Karpas-422 (cell line): ENCODE measurements at regions not wholly inside any gene's neighbourhood (a gene's known extent, or its start where the extent isn't known, plus 50 kb on each side); places are given as distances from the start of the nearest gene placed in this dataset.

Experiments used
- DNase-seq: peaks from one replicate; pipeline ENCODE4 v3.0.0-alpha.2; 2015
- H2AFZ ChIP-seq: fragments of 200-600 bp; sonication (generic); 2 replicates; pipeline ENCODE4 v1.6.1; 2014; ENCODE audit warnings: antibody characterized with exemption, low read length, mixed read lengths
- H3K27ac ChIP-seq: fragments of 200-600 bp; sonication (generic); 2 replicates; pipeline ENCODE4 v1.5.1; 2014; ENCODE audit warnings: mild to moderate bottlenecking, low read length, moderate library complexity
- H3K27me3 ChIP-seq: fragments of 200-600 bp; sonication (generic); 2 replicates; pipeline ENCODE4 v1.6.1; 2014; ENCODE audit warnings: low read length, mixed read lengths
- H3K36me3 ChIP-seq: fragments of 200-600 bp; sonication (generic); 2 replicates; pipeline ENCODE4 v1.6.1; 2014; ENCODE audit warnings: low read length, mixed read lengths; ENCODE audit not compliant: insufficient read depth
- H3K4me1 ChIP-seq: fragments of 200-600 bp; sonication (generic); 2 replicates; pipeline ENCODE4 v1.6.1; 2014; ENCODE audit warnings: mild to moderate bottlenecking, low read length, mixed read lengths
- H3K4me2 ChIP-seq: fragments of 200-600 bp; sonication (generic); 2 replicates; pipeline ENCODE4 v1.6.1; 2014; ENCODE audit warnings: low read length, low read depth, mild to moderate bottlenecking; ENCODE audit not compliant: poor library complexity, severe bottlenecking
- H3K4me3 ChIP-seq: fragments of 200-600 bp; sonication (generic); 2 replicates; pipeline ENCODE4 v1.5.1; 2014; ENCODE audit warnings: mild to moderate bottlenecking, antibody characterized with exemption, low read length, mixed read lengths
- H3K79me2 ChIP-seq: fragments of 200-600 bp; sonication (generic); 2 replicates; pipeline ENCODE4 v1.6.1; 2014; ENCODE audit warnings: mild to moderate bottlenecking, low read length, mixed read lengths
- H3K9ac ChIP-seq: fragments of 200-600 bp; sonication (generic); 2 replicates; pipeline ENCODE4 v1.6.0; 2014; ENCODE audit warnings: low read length
- H3K9me2 ChIP-seq: fragments of 200-600 bp; sonication (generic), shearing (Covaris generic); replicated peaks from 2 replicates; pipeline ENCODE4 v1.6.0; 2014; ENCODE audit warnings: mild to moderate bottlenecking, low read length, moderate library complexity; ENCODE audit not compliant: insufficient read depth
- H3K9me3 ChIP-seq: fragments of 300-700, 200-600 bp; sonication (generic); 2 replicates; pipeline ENCODE4 v1.6.1; 2014; ENCODE audit warnings: low read length, mixed read lengths
- H4K20me1 ChIP-seq: fragments of 200-600 bp; sonication (generic); 2 replicates; pipeline ENCODE4 v1.6.1; 2014; ENCODE audit warnings: mild to moderate bottlenecking, antibody characterized with exemption, low read length, low read depth; ENCODE audit not compliant: insufficient read depth

GRCh38 chr12:111227476-111228420 is 141.1 kb downstream of the PHETA1 start:
- Histone ChIP-seq H3K27ac (no peak overlapping the region), H3K9me3 (no peaks in the 10 kb centered on the region), H3K4me1 (no peaks in the 10 kb centered on the region), H3K79me2 (no peaks in the 10 kb centered on the region), H4K20me1 (no peaks in the 10 kb centered on the region), H3K27me3 (no peaks in the 10 kb centered on the region), H3K9ac (no peak overlapping the region), H2AFZ (no peak overlapping the region), H3K4me2 (no peak overlapping the region), H3K4me3 (no peak overlapping the region), H3K9me2 (no peaks in the 10 kb centered on the region), H3K36me3 (no peaks in the 10 kb centered on the region)
- DNase-seq, result no peak

- no peaks in the 10 kb centered on the region for H3K4me1 ChIP-seq
- no peak for DNase-seq
- no peaks in the 10 kb centered on the region for H3K27me3 ChIP-seq
- H4K20me1 ChIP-seq, result no peaks in the 10 kb centered on the region
- H3K9me2 ChIP-seq, result no peaks in the 10 kb centered on the region
- no peak overlapping the region for H3K4me2 ChIP-seq
- H3K27ac ChIP-seq, result no peak overlapping the region
- H3K9ac ChIP-seq, result no peak overlapping the region
- no peaks in the 10 kb centered on the region for H3K36me3 ChIP-seq
- H3K4me3 ChIP-seq, result no peak overlapping the region
- no peak overlapping the region for H2AFZ ChIP-seq
- no peaks in the 10 kb centered on the region for H3K79me2 ChIP-seq
- no peaks in the 10 kb centered on the region for H3K9me3 ChIP-seq
These were observed 142.2 kb downstream of the PHETA1 start for GRCh38 chr12:111226680-111227079.

DNA sequence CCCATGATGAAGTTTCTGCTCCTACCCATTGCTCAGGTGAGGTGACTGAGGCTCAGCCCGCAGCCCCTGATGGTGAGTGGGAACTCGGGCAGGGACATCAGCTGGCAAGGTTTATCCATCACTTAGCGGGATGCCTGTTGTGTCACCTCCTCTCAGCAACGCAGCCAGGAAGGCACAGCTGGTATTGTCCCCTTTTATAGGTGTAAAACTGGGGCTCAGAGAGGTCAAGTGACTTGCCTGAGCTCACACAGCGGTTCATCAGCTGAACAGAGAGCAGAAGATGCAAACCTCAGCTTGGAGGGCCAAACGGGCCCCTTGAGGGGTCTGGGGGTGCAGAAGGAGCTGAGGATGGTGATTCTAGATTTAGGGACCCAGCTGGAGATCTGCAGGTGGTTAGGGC is 143.6 kb downstream of the PHETA1 start:
- Histone ChIP-seq H3K27ac (no peak overlapping the region), H3K79me2 (no peaks in the 10 kb centered on the region), H3K4me2 (no peak overlapping the region), H3K9me2 (no peaks in the 10 kb centered on the region), H3K9ac (no peak overlapping the region), H3K36me3 (no peaks in the 10 kb centered on the region), H3K9me3 (no peaks in the 10 kb centered on the region), H3K4me3 (no peak overlapping the region), H2AFZ (no peak overlapping the region), H4K20me1 (no peaks in the 10 kb centered on the region), H3K4me1 (no peaks in the 10 kb centered on the region), H3K27me3 (no peaks in the 10 kb centered on the region)
- DNase-seq, result no peak

- Histone ChIP-seq H3K9me2 (no peaks in the 10 kb centered on the region), H3K4me2 (no peak overlapping the region), H3K9me3 (no peaks in the 10 kb centered on the region), H3K27ac (no peak overlapping the region), H3K4me3 (no peak overlapping the region), H3K4me1 (no peaks in the 10 kb centered on the region), H4K20me1 (no peaks in the 10 kb centered on the region), H3K9ac (no peak overlapping the region), H2AFZ (no peak overlapping the region), H3K27me3 (no peaks in the 10 kb centered on the region), H3K36me3 (no peaks in the 10 kb centered on the region), H3K79me2 (no peaks in the 10 kb centered on the region)
- DNase-seq, result no peak
These were observed 144.5 kb downstream of the PHETA1 start for GRCh38 chr12:111224186-111225066.

DNA sequence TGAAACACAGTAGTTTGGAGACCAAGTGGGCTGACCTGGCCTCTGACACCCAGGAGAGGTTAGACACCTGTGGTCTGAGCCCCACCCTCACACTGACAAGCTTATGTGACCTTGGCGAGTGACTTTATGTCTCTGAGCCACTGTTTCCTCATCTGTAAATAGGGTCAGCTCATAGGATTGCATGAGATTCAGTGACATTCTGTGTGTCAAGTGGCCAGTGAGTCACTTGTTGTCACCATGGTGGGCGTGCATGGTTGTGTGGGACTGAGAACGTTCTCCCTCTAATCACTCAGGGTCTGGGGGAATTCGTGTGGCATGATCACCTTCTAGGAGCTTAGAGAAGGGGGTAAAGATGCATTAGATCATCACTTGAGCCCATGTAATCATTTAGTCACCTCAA is 146.4 kb downstream of the PHETA1 start:
- no peak overlapping the region for H3K4me3 ChIP-seq
- H3K9me2 ChIP-seq, result no peaks in the 10 kb centered on the region
- no peaks in the 10 kb centered on the region for H3K79me2 ChIP-seq
- no peak for DNase-seq
- H3K4me2 ChIP-seq, result no peak overlapping the region
- no peak overlapping the region for H3K27ac ChIP-seq
- no peak overlapping the region for H3K9ac ChIP-seq
- no peaks in the 10 kb centered on the region for H3K36me3 ChIP-seq
- no peaks in the 10 kb centered on the region for H3K9me3 ChIP-seq
- no peaks in the 10 kb centered on the region for H3K4me1 ChIP-seq
- H4K20me1 ChIP-seq, result no peaks in the 10 kb centered on the region
- no peaks in the 10 kb centered on the region for H3K27me3 ChIP-seq
- H2AFZ ChIP-seq, result no peak overlapping the region

GRCh38 chr12:111222027-111222414 is 146.9 kb downstream of the PHETA1 start:
- Histone ChIP-seq H3K9me2 (no peaks in the 10 kb centered on the region), H3K9me3 (no peaks in the 10 kb centered on the region), H3K4me2 (no peak overlapping the region), H4K20me1 (no peaks in the 10 kb centered on the region), H3K27ac (no peak overlapping the region), H3K9ac (no peak overlapping the region), H3K4me3 (no peak overlapping the region), H3K27me3 (no peaks in the 10 kb centered on the region), H3K79me2 (no peaks in the 10 kb centered on the region), H3K36me3 (no peaks in the 10 kb centered on the region), H3K4me1 (no peaks in the 10 kb centered on the region), H2AFZ (no peak overlapping the region)
- no peak for DNase-seq

- Histone ChIP-seq H3K4me3 (no peak overlapping the region), H3K79me2 (no peaks in the 10 kb centered on the region), H3K27me3 (no peaks in the 10 kb centered on the region), H3K36me3 (no peaks in the 10 kb centered on the region), H2AFZ (no peak overlapping the region), H3K4me2 (no peak overlapping the region), H4K20me1 (no peaks in the 10 kb centered on the region), H3K4me1 (no peaks in the 10 kb centered on the region), H3K27ac (no peak overlapping the region), H3K9me3 (no peaks in the 10 kb centered on the region), H3K9me2 (no peaks in the 10 kb centered on the region), H3K9ac (no peak overlapping the region)
- no peak for DNase-seq
These were observed 147.6 kb downstream of the PHETA1 start for GRCh38 chr12:111221062-111222026.
